Nephron progenitor cell (in vitro differentiated cells): ENCODE measurements at regions not wholly inside any gene's neighbourhood (a gene's known extent, or its start where the extent isn't known, plus 50 kb on each side); places are given as distances from the start of the nearest gene placed in this dataset.

Experiments used
- DNase-seq: peaks from one replicate; pipeline ENCODE4 v3.0.0; 2021
- H3K27ac Mint-ChIP-seq: 2 replicates; pipeline ENCODE4 v1.8.0; 2021; ENCODE audit warnings: mild to moderate bottlenecking, moderate library complexity, mixed read lengths
- H3K27me3 Mint-ChIP-seq: 2 replicates; pipeline ENCODE4 v1.8.0; 2021; ENCODE audit warnings: mild to moderate bottlenecking, low read depth, mixed read lengths; ENCODE audit not compliant: poor library complexity
- H3K36me3 Mint-ChIP-seq: 2 replicates; pipeline ENCODE4 v1.8.0; 2021; ENCODE audit warnings: low read depth, mixed read lengths
- H3K4me1 Mint-ChIP-seq: 2 replicates; pipeline ENCODE4 v1.8.0; 2021; ENCODE audit warnings: mixed read lengths
- H3K4me3 Mint-ChIP-seq: 2 replicates; pipeline ENCODE4 v1.8.0; 2021; ENCODE audit warnings: mild to moderate bottlenecking, moderate library complexity, mixed read lengths
- H3K9me3 Mint-ChIP-seq: 2 replicates; pipeline ENCODE4 v1.8.0; 2021; ENCODE audit warnings: mild to moderate bottlenecking, moderate library complexity, mixed read lengths
- CTCF ChIP-seq: fragments of 200-600 bp; sonication (generic); IDR thresholded peaks from 2 replicates; pipeline ENCODE4 v1.5.0; 2021; ENCODE audit warnings: antibody characterized with exemption

- no peak overlapping the region for H3K27ac Mint-ChIP-seq
- no peaks in the 10 kb centered on the region for H3K4me1 Mint-ChIP-seq
- H3K36me3 Mint-ChIP-seq, result no peaks in the 10 kb centered on the region
- TF ChIP-seq CTCF, result no peak
- no peak overlapping the region for H3K4me3 Mint-ChIP-seq
- no peak for DNase-seq
- peaks cover 17% of the 10 kb centered on the region for H3K9me3 Mint-ChIP-seq
- H3K27me3 Mint-ChIP-seq, result no peaks in the 10 kb centered on the region
Measured at GRCh38 chr7:112603673-112604072, 122.9 kb downstream of the LSMEM1 start.

- Mint-ChIP-seq H3K9me3 (peaks cover 4% of the 10 kb centered on the region), H3K4me1 (no peaks in the 10 kb centered on the region), H3K36me3 (no peaks in the 10 kb centered on the region), H3K27me3 (no peaks in the 10 kb centered on the region), H3K27ac (no peak overlapping the region), H3K4me3 (no peak overlapping the region)
- no peak for TF ChIP-seq CTCF
- DNase-seq, result no peak
Measured at GRCh38 chr7:112610636-112611035, 129.8 kb downstream of the LSMEM1 start.

GRCh38 chr7:112615701-112616100, 134.9 kb downstream of the LSMEM1 start:
- H3K36me3 Mint-ChIP-seq, result no peaks in the 10 kb centered on the region
- H3K27ac Mint-ChIP-seq, result no peak overlapping the region
- H3K4me1 Mint-ChIP-seq, result no peaks in the 10 kb centered on the region
- no peak for DNase-seq
- no peaks in the 10 kb centered on the region for H3K27me3 Mint-ChIP-seq
- H3K4me3 Mint-ChIP-seq, result no peak overlapping the region
- TF ChIP-seq CTCF, result no peak
- no peaks in the 10 kb centered on the region for H3K9me3 Mint-ChIP-seq

GRCh38 chr7:112616295-112616694, 135.5 kb downstream of the LSMEM1 start:
- no peaks in the 10 kb centered on the region for H3K27me3 Mint-ChIP-seq
- H3K36me3 Mint-ChIP-seq, result no peaks in the 10 kb centered on the region
- no peak overlapping the region for H3K4me3 Mint-ChIP-seq
- H3K9me3 Mint-ChIP-seq, result peaks cover under 1% of the 10 kb centered on the region
- TF ChIP-seq CTCF, result no peak
- DNase-seq, result no peak
- H3K4me1 Mint-ChIP-seq, result no peaks in the 10 kb centered on the region
- H3K27ac Mint-ChIP-seq, result no peak overlapping the region

GRCh38 chr7:112619343-112619742, 138.6 kb downstream of the LSMEM1 start:
- TF ChIP-seq CTCF, result no peak
- Mint-ChIP-seq H3K27ac (peak overlapping the region; percentile 41), H3K27me3 (no peaks in the 10 kb centered on the region), H3K9me3 (peaks cover 4% of the 10 kb centered on the region), H3K4me1 (no peaks in the 10 kb centered on the region), H3K36me3 (no peaks in the 10 kb centered on the region), H3K4me3 (no peak overlapping the region)
- no peak for DNase-seq

- Mint-ChIP-seq H3K27ac (no peak overlapping the region), H3K9me3 (peaks cover 4% of the 10 kb centered on the region), H3K36me3 (no peaks in the 10 kb centered on the region), H3K4me3 (no peak overlapping the region), H3K4me1 (no peaks in the 10 kb centered on the region), H3K27me3 (no peaks in the 10 kb centered on the region)
- no peak for TF ChIP-seq CTCF
- DNase-seq, result no peak
Measured at GRCh38 chr7:112622159-112622715, 141.4 kb downstream of the LSMEM1 start.
